Umbilical cord (tissue), 1 donor: ENCODE measurements at regions not wholly inside any gene's neighbourhood (a gene's known extent, or its start where the extent isn't known, plus 50 kb on each side); places are given as distances from the start of the nearest gene placed in this dataset.

Experiments used
- DNase-seq: peaks from one replicate; pipeline ENCODE4 v3.0.0-alpha.2; 2015; ENCODE audit warnings: low spot score

DNA sequence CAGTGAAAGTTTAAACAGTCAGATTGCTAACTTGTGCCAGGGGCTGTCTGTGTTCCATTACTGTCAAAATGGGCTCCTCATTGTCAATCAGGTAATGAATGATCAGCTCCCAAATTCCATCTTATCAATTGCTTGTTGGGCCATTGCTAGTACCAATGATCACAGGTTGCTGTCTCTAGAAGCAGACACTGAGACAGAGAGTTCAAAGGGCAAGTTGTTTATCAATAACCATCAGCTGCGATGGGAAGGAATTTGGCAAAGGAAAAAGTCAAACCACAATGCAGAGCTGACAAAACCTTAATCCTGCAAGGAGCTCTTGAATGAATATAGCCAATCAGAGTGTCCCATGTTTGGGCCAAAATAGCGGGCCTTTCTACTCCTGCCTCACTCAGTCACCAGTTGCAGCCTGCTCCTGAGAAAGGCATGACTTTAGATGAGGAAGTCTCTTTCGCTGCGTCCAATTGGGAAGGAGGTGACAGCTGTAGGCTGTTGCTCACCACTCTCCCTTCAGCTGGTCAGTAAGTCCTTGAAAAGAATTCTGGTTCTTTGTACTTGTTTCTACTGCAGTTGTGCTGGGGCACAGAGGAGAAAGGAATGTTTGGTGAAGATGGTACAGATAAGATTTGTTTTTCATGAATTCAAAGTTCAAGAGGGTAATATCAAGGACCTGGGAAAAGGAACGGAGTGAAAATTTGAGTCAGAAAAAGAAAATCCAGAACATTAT lies 179.2 kb upstream of the PDE3A start:
- DNase-seq, result no peak

DNA sequence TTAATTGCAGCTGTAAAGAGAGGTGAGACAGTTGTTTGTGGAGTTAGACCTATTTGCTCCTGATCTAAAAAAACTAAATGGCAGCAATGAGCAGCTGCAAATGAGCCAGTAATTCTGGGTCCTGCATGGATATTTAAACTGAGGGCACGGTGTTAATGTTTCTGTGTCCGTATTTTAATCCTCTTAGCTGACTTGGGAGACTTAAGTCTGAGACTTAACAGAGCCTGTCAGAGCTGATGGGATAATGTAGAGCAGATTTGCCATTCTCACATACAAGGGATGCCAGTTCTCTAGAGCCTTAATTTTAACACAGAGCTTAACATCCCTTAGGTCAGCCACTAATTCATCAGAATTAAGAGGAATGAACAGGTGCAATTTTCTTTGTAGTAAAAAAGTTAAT lies 178.6 kb upstream of the PDE3A start:
- DNase-seq, result no peak

DNA sequence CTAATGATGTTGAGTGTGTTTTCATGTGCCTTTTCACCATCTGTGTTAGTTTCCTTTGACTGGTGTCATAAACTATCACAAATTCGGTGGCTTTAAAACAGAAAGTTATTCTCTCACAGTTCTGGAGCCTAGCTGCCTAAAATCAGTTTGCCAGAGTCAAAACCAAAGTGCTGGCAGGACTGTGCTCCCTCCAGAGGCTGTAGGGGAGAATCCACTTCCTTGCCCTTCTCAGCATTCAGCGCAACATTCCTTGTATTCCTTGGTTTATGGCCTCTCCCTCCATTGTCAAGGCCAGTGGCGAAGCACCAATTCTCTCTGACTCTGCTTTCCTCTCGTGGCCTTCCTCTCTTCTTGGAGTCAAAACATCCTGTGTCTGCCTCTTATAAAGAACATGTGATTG lies 174.2 kb upstream of the PDE3A start:
- DNase-seq, result no peak

DNA sequence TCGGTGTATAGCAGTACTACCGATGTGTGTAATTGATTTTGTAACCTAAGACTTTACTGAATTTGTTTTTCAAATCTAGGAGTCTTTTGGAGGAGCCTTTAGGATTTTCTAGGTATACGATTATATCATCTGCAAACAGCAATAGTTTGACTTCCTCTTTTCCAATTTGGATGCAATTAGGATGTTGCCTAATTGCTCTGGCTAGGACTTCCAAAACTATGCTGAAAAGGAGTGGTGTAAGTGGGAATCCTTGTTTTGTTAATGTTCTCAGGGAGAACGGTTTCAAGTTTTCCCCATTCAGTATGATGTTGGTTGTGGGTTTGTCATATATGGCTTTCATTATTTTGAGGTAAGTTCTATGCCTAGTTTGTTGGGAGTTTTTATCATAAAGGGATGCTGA lies 171.6 kb upstream of the PDE3A start:
- DNase-seq, result no peak

DNA sequence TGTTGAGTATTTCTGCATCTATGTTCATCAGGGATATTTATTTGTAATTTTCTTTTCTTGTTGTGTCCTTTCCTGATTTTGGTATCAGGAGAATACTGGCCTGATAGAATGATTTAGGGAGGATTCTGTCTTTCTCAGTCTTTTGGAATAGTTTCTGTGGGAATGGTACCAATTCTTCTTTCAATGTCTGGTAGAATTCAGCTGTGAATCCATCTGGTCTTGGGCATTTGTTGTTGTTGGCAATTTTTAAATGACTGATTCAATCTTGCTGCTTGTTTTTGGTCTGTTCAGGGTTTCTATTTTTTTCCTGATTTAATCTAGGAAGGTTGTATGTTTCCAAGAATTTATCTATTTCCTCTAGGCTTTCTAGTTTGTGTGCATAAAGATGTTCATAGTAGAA lies 170.9 kb upstream of the PDE3A start:
- no peak for DNase-seq

DNA sequence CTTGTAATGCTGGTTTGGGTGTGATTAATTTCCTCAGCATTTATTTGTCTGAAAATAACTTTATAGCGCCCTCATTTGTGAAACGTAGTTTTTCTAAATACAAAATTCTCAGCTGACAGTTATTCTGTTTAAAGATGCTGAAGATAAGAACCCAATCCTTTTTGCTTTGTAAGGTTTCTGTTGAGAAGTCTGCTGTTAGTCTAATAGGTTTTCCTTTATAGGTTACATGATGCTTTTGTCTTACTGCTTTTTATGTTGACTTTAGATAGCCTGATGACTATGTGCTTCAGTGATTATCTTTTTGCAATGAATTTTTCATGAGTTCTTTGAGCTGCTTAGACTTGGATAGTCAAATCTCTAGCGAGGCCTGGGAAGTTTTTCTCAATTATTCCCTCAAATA lies 168.6 kb upstream of the PDE3A start:
- no peak for DNase-seq

DNA sequence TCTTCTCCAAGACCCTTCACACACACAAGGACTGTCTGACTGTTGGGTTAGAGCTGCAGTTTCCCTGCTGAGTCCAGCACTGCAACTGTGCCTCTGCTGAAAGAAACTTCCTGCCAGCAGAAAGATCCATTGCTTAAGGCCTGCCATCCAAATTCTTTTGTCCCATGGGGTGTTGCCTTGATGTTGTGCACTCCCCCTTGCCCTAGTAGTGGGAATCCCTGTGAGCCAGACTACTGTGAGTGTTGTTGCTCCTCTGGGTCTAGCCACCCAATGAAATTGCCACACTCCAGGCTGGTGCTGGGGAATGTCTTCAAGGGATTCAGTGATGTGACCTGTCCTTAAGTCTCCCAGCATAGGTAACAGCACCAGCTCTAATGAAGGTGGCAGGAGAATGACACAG lies 166.6 kb upstream of the PDE3A start:
- no peak for DNase-seq

DNA sequence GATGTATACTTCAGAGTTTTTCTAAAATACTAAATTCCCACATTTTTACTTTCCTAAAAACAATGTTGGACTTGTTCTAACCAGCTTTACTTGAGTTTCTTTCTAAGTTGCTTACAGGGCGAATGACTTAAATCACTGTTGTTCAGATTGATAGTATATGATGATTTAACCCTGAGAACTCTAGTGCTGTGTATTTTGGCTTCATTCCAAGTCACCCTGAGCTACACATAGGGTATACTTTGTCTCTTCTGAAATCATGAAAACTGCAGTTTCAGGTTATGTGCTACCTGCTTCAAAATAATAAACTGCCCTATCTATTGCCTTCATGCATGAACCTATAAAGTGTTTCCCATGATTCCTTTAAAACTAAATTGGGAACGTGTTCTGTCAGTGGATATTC lies 162.5 kb upstream of the PDE3A start:
- peak; percentile 54 for DNase-seq

DNA sequence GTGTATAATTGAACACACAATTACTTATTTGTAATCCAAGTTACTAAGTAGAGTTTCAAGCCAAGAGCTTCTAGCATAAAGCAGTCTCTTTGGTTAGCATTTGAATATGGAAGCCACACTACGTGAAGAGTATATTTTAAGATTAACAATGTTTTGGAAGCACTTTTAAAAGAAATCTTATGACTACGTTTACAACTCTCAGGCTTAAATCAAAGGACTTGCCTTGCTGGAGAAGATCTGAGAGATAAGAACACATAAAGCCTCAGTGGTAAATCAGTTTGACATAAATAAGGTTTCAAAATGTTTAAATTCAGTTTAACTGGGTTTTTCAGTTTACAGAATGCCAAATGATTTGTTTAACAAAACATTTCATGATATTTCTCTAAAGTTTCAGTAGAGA lies 161.9 kb upstream of the PDE3A start:
- peak; percentile 63 for DNase-seq

DNA sequence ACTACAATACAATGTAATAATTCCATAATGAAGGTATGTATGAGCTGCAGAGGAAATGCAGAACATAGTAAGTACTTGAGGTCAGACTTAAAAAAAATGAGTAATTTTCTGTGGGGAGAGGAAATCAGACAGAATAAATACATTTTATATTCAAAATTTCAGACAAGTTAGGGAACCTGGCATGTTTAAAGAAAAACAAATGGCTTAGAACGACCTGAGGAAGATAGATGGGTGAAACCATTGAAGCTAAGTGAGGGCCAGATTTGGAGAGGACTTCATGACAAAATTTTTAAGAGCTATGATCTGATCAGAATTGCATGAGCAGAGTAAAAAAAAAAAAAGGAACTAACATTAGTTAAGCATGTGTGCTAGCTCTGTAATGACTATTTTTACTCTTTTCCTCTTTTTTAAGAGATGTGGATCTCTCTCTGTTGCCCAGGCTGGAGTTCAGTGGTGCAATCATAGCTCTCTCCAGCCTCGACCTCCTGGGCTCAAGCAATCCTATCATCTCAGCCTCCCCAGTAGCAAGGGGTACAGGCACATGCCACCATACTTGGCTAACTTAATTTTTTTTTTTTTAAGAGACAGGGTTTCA lies 157.6 kb upstream of the PDE3A start:
- no peak for DNase-seq

DNA sequence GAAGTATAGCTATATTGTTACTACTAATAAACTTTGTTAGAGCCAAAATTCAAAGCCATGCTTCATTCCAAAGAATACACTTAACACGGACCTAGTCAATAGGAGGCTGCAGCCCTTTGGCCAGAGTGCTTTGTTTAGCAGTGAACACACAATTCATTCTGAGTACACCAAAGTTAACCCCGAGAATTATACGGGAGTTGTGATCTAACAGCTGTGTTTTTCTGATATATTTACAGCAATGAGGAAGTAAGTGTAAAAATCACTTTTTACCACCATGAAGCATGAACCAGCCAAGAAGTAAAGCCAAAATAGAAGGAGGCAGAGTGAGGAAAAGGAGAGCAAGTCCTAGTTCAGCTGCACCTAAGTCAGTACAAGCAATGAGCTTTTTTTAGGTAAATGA lies 156.8 kb upstream of the PDE3A start:
- DNase-seq, result no peak

DNA sequence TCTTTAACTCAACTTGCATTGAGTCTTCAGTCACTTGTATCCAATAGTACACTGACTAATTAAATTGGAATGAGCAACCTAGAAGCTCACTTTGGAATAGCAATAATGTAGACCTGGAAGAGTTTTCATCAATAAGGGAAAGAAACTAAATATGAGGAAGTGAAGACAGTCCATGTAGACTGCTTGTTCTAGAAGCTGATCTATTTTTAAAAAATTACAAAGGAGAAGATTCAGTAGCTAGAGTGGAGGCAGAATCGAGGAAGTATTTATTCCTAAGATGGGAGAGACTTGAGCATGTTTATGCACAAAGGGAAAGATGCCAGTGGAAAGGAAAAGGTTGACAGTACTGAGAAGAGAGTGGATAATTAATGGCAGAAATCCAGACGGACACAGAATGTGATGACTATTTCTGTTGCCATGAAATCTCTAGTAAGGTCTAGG lies 156.3 kb upstream of the PDE3A start:
- DNase-seq, result peak; percentile 24

DNA sequence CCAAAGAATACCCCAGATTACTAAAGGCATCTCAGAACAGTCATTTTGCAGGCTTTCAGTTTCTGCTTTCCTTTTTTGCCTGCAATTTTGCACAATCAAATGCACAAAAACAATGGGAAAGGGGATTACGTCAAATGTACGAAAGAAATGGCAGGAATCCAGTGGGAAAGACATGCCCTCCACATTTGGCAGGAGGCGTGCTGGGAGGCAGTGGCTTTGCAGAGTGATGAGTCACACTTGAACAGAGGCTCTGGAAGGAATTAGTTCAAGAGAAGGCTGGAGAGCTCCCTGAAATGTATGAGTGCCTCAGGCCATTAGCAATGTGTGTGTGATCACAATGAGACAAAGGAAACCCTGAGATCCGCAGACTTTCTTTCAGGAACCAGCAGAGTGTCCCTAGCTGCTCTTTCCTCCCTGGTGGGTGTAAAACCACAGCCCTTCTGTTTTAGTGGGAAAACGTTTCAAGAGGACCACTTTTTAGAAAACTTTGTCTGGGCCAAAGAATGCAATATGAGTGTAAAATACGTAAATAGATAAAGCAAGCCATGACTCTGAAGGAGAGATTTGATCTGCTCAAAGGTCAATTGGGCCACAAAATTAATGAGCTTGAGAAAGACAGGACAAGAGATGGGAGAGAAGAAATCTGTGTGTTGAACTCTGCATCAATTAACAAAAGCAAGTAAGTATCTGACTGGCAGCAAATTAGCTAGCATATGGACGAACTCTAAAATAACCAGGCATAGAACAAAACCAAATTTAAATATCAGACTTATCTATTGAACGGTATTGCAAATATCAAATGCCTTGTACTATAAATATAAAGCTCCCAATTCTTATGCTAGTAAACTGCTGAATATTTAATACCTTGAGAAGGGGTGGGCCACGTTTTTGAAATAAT lies 155.4 kb upstream of the PDE3A start:
- peak; percentile 98 for DNase-seq

DNA sequence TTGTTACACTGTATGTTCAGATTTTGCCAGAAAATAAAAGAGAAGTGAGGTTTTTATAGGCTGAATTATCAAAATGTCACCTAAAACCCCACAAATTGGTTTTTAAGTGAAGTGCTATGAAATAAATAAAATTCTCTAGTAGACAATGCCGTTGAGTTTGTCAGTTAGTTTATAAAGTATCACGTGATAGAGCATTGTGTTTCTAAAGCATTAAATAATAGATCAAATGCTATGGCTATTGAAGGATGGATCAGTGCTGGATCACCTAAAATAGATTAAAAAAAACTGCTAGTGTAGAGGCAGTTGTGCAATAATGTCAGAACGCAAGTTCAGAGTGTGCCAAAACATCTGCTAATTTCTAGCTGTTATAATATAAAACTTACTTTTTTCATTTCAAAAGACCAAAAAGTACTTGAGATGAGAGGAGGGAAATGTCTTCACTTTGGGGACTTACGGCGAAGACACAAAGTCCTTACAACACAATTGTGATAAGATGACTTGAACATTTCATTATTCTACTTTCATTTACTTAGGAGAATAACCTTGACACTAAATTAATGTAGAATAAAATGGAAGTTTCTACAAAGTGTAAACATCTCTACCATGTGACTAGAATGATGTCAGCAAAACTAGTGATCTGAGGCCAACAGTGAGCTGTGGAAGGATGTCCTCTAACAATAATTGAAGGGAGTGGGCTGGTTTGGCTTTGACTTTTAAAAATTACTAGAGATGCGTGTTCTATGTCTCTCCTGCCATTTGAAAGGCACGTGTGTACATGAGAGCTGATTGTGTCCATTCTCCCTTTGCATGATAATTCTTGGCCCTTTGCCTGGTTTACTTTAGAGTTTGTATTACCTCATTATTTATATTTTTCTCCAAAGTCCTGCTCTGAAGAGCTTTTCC lies 154.4 kb upstream of the PDE3A start:
- DNase-seq, result no peak

DNA sequence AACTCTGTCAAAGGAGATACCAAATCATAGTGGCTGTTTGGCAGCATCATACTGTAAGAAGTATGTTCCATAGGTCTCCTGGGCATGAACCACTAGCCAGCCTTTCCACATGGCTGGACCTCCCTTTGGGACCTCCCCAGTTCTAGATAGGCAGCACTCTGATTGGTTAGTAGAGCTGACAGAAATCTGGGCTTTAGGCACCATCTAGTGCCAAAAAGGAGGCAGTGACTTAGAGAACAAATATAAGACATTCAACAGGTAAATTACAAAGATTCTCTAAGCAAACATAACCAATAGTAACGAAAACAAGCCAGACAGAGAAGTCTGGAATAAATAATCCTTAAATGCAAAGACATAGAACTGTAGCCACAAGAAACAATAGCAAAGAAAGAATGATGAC lies 148.0 kb upstream of the PDE3A start:
- DNase-seq, result no peak

DNA sequence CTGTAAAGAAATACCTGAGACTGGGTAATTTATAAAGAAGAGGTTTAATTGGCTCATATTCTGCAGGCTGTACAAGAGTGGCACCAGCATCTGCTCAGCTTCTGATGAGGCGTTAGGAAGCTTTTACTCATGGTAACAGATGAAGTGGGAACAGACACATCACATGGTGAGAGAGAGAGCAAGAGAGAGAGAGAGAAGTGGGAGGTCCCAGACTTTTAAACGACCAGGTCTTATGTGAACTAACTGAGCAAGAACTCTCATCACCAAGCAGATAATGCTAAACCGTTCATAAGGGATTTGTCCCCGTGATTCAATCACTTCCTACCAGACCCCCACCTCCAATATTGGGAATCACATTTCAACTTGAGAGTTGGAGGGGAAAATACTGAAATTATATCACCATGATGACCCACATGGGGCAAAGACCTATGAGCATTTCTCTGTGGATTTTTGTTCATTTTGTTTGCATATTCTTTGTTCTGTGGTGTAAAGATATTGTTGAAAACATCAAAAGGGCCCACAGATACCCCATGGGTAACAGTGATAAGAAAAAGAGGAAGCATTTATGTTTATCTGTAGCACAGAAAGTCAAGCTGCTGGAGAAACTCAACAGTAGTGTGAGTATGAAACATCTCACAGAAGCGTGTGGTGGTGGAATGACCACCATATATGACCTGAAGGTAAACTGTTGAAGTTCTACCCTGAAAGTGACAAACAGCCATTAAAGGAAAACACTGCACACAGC lies 135.2 kb upstream of the PDE3A start:
- no peak for DNase-seq

DNA sequence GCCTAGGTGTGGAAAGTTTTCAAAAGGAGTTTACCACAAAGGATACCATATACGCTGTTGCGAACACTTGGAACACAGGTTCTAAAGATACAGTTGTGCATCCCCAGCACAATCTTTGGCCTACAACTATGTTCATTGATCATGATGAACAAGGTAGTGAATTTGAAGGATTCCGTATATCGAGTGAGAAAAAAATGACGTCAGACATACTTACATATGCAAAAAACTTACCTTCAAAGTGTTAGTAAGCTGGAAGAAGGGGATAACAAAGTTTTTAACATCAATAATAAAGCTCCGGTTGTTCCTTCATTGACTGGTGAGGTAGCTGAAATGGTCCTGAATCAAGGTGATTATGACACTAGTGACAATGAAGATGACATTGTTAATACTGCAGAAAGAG lies 133.9 kb upstream of the PDE3A start:
- no peak for DNase-seq

DNA sequence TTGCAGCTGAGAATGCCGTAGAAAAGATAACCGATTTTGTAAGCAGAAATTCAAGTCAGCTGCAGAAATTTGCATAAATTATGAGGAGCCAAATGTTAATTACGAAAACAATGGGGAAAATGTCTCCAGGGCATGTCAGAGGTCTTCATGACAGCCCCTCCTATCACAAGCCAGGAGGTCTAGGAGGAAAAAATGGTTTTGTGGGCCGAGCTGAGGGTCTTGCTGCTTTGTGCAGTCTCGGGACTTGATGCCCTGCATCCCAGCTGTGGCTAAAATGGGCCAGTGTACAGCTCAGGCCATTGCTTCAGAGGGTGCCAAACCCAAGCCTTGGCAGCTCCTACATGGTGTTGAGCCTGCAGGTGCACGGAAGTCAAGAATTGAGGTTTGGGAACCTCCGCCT lies 131.2 kb upstream of the PDE3A start:
- no peak for DNase-seq

DNA sequence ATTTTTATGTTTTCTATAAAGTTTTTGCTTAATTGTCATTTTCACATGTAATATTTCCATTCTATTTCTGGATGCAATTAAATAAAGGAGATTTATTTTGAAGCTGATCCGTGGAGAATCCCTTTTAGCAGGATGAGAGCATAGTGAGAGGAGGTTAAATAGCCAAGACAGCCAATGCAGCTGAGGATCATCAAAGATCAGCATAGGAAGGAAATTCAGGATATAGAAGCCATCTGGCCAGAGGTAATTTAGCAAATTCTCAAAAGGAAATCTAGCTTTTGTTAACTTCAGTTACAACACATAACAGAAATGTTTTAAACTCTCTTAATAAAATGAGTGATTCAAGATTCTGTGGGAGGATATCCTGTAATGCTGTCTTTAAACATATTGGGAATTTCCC lies 122.8 kb upstream of the PDE3A start:
- no peak for DNase-seq

DNA sequence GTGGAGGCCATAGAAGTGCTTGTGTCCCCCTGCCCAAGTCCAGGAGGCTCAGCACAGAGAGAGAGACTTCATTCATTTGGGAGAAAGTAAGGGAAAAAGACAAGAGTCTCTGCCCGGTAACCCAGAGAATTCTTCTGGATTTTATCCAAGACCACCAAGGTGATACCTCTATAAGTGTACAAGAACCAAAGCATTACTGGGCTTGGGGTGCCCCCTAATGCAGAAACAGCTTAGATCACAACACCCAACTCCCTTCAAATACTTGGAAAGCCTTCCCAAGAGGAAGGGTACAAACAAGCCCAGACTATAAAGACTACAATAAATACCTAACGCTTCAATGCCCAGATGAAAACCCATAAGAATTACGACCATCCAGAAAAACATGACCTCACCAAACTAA lies 119.7 kb upstream of the PDE3A start:
- DNase-seq, result no peak

DNA sequence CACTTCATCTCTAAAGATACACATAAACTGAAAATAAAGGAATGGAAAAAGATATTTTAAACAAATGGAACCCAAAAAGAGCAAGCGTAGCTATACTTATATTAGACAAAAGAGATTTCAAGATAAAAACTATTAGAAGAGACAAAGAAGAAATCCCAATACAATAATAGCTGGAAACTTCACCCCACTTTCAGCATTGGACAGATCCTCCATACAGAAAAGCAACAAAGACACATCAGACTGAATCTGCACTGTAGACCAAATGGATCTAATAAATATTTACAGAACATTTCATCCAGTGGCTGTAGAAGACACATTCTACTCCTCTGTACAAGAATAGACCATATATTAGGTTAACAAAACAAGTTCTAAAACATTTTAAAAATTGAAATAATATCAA lies 117.6 kb upstream of the PDE3A start:
- no peak for DNase-seq
